WTC11 (cell line): ENCODE measurements at regions not wholly inside any gene's neighbourhood (a gene's known extent, or its start where the extent isn't known, plus 50 kb on each side); places are given as distances from the start of the nearest gene placed in this dataset.

Experiments
- ATAC-seq: fragments of 200-7000 bp; cut with Tn5 transposase; 2 replicates; pipeline ENCODE4 v1.10.0; 2021; ENCODE audit warnings: mild to moderate bottlenecking, moderate library complexity
- CTCF ChIA-PET: fragments of 300-600 bp; sonication (Branson Sonifier 250); formaldehyde crosslinking; loops from one replicate; lab custom pipeline; 2021; ENCODE audit warnings: antibody characterized with exemption; lab: Charles Lee
- POLR2A ChIA-PET: fragments of 350-600 bp; sonication (Branson Sonifier 250); formaldehyde crosslinking; loops from one replicate; lab custom pipeline; 2021; ENCODE audit warnings: antibody characterized with exemption; lab: Charles Lee
- DNase-seq: peaks from one replicate; pipeline ENCODE4 v3.0.0; 2021; ENCODE audit warnings: low spot score
- H3K27ac Mint-ChIP-seq: 2 replicates; pipeline ENCODE4 v1.8.0; 2021; ENCODE audit warnings: mixed read lengths
- H3K27me3 Mint-ChIP-seq: 2 replicates; pipeline ENCODE4 v1.8.0; 2021; ENCODE audit warnings: low read depth, mild to moderate bottlenecking, moderate library complexity, mixed read lengths
- H3K36me3 Mint-ChIP-seq: 2 replicates; pipeline ENCODE4 v1.8.0; 2021; ENCODE audit warnings: mixed read lengths
- H3K4me1 Mint-ChIP-seq: 2 replicates; pipeline ENCODE4 v1.8.0; 2022; ENCODE audit warnings: mixed read lengths
- H3K4me3 Mint-ChIP-seq: 2 replicates; pipeline ENCODE4 v1.8.0; 2021; ENCODE audit warnings: mild to moderate bottlenecking, moderate library complexity, mixed read lengths
- H3K9me3 Mint-ChIP-seq: 2 replicates; pipeline ENCODE4 v1.8.0; 2021; ENCODE audit warnings: mixed read lengths
- TCF7 ChIP-seq: sonication (generic); formaldehyde crosslinking; IDR thresholded peaks from 2 replicates; pipeline ENCODE4 v1.8.0; 2022; ENCODE audit warnings: mild to moderate bottlenecking, low read depth, missing genetic modification reagents, moderate library complexity
- TEAD1 ChIP-seq: sonication (generic); formaldehyde crosslinking; IDR thresholded peaks from 2 replicates; pipeline ENCODE4 v1.8.0; 2022; ENCODE audit warnings: mild to moderate bottlenecking, missing genetic modification reagents
- ZNF232 ChIP-seq: sonication (generic); formaldehyde crosslinking; IDR thresholded peaks from 2 replicates; pipeline ENCODE4 v1.8.0; 2022; ENCODE audit warnings: mild to moderate bottlenecking, missing genetic modification reagents
- ZNF416 ChIP-seq: fragments of 250-450 bp; sonication (Bioruptor Pico); IDR thresholded peaks from 2 replicates; pipeline ENCODE4 v1.9.0; 2021; ENCODE audit warnings: mild to moderate bottlenecking, inconsistent platforms
- TF ChIP-seq, protein P1 (sequence below): sonication (generic); formaldehyde crosslinking; conservative IDR thresholded peaks from 2 replicates; pipeline ENCODE4 v1.8.1; 2023; ENCODE audit warnings: mild to moderate bottlenecking, low read depth, missing genetic modification reagents, moderate library complexity
- TF ChIP-seq, protein P2 (sequence below): sonication (generic); formaldehyde crosslinking; IDR thresholded peaks from 2 replicates; pipeline ENCODE4 v1.8.1; 2022; ENCODE audit warnings: low read depth, missing genetic modification reagents, borderline replicate concordance
- TF ChIP-seq, protein P3 (sequence below): sonication (generic); formaldehyde crosslinking; IDR thresholded peaks from 2 replicates; pipeline ENCODE4 v1.8.0; 2022; ENCODE audit warnings: mild to moderate bottlenecking, missing genetic modification reagents
- TF ChIP-seq, protein P4 (sequence below): fragments of 250-450 bp; sonication (Bioruptor Pico); IDR thresholded peaks from 2 replicates; pipeline ENCODE4 v1.9.0; 2021; ENCODE audit warnings: mild to moderate bottlenecking
- TF ChIP-seq, protein P5 (sequence below): sonication (generic); formaldehyde crosslinking; IDR thresholded peaks from 2 replicates; pipeline ENCODE4 v1.8.1; 2022; ENCODE audit warnings: missing genetic modification reagents, borderline replicate concordance
- TF ChIP-seq, protein P6 (sequence below): fragments of 250-450 bp; sonication (Bioruptor Pico); conservative IDR thresholded peaks from 2 replicates; pipeline ENCODE4 v1.9.0; 2021; ENCODE audit warnings: mild to moderate bottlenecking

DNA sequence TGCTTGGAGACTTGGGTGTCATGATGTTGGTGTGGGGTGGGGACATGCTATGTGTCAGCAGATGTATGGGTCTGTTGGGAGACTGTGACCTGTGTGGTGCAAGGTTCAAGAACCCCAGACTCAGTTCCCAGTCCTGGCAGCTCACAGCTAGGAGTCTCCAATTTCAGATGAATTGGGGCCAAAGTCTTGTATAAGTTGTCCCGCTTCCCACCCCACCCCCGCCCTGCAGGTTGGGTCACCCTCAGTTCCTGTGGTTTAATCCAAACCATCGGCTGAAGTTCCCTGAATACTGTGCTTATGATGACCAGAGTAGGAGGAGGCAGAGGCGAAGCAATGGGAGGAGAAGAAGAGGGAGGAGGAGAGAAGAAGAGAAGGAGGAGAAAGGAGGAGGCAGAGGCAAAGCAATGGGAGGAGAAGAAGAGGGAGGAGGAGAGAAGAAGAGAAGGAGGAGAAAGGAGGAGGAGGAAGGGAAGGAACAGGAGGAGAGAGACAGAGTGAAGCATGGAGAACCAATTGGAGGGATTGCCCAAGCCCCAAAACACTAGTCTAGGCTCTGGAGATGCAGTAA, 112.6 kb downstream of the EFNB1 start:
- DNase-seq (no peak), ATAC-seq (no peak)
- H3K36me3 Mint-ChIP-seq = no peaks in the 10 kb centered on the region
- H3K4me3 Mint-ChIP-seq = no peak overlapping the region
- TF ChIP-seq, protein P1, sequence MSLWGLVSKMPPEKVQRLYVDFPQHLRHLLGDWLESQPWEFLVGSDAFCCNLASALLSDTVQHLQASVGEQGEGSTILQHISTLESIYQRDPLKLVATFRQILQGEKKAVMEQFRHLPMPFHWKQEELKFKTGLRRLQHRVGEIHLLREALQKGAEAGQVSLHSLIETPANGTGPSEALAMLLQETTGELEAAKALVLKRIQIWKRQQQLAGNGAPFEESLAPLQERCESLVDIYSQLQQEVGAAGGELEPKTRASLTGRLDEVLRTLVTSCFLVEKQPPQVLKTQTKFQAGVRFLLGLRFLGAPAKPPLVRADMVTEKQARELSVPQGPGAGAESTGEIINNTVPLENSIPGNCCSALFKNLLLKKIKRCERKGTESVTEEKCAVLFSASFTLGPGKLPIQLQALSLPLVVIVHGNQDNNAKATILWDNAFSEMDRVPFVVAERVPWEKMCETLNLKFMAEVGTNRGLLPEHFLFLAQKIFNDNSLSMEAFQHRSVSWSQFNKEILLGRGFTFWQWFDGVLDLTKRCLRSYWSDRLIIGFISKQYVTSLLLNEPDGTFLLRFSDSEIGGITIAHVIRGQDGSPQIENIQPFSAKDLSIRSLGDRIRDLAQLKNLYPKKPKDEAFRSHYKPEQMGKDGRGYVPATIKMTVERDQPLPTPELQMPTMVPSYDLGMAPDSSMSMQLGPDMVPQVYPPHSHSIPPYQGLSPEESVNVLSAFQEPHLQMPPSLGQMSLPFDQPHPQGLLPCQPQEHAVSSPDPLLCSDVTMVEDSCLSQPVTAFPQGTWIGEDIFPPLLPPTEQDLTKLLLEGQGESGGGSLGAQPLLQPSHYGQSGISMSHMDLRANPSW (CRISPR knock-in tag) = no peak
- TF ChIP-seq, protein P2, sequence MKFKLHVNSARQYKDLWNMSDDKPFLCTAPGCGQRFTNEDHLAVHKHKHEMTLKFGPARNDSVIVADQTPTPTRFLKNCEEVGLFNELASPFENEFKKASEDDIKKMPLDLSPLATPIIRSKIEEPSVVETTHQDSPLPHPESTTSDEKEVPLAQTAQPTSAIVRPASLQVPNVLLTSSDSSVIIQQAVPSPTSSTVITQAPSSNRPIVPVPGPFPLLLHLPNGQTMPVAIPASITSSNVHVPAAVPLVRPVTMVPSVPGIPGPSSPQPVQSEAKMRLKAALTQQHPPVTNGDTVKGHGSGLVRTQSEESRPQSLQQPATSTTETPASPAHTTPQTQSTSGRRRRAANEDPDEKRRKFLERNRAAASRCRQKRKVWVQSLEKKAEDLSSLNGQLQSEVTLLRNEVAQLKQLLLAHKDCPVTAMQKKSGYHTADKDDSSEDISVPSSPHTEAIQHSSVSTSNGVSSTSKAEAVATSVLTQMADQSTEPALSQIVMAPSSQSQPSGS (CRISPR knock-in tag) = no peak
- ChIA-PET POLR2A (interaction anchor here (0.7 kb wide), 1 partner anchor 31 kb away, joined by 3 read pairs; no protein-coding TSS in a partner anchor), CTCF (interaction anchor here (1.3 kb wide), 1 partner anchor 113 kb away, joined by 3 read pairs; the partner anchor contains the start of gene EFNB1)
- H3K9me3 Mint-ChIP-seq = no peaks in the 10 kb centered on the region
- H3K4me1 Mint-ChIP-seq = peaks cover under 1% of the 10 kb centered on the region; the same call in 1 of the 2 replicates
- H3K27ac Mint-ChIP-seq = no peak overlapping the region
- H3K27me3 Mint-ChIP-seq = peaks cover 3% of the 10 kb centered on the region; the same call in 1 of the 2 replicates

DNA sequence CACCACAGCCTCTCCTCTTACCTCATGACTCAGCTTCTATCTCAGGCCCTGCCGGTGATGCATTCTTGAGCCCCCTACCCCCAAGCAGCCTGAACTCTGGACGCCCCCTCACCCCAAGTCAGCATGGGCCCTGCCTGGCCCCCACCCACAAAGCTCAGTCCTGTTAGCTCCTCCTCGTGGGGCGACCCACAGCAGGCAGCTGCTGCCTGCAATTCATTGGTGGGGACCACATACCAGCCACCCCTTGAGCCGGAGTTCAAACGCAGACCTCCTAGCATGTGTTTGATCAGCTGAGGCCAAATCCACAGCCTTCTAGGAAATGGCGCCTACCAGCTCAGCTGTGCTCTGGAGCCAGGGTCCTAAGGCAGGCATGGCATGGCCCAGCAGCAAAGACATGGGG, 111.8 kb downstream of the EFNB1 start:
- H3K4me3 Mint-ChIP-seq = no peak overlapping the region
- DNase-seq = no peak
- ChIA-PET POLR2A (interaction anchor here (0.7 kb wide), 1 partner anchor 30 kb away, joined by 3 read pairs; no protein-coding TSS in a partner anchor), CTCF (interaction anchor here (0.8 to 1.3 kb wide), 2 partner anchors 33 to 112 kb away, joined by 3 to 4 read pairs; partner anchors contain the start of gene EFNB1)
- no peaks in the 10 kb centered on the region for H3K9me3 Mint-ChIP-seq
- TF ChIP-seq ZNF232 (CRISPR knock-in tag) (no peak), TCF7 (no peak), ZNF416 (CRISPR knock-in tag) (no peak), TEAD1 (CRISPR knock-in tag) (no peak)
- TF ChIP-seq, protein P3, sequence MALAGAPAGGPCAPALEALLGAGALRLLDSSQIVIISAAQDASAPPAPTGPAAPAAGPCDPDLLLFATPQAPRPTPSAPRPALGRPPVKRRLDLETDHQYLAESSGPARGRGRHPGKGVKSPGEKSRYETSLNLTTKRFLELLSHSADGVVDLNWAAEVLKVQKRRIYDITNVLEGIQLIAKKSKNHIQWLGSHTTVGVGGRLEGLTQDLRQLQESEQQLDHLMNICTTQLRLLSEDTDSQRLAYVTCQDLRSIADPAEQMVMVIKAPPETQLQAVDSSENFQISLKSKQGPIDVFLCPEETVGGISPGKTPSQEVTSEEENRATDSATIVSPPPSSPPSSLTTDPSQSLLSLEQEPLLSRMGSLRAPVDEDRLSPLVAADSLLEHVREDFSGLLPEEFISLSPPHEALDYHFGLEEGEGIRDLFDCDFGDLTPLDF (CRISPR knock-in tag) = no peak
- TF ChIP-seq, protein P4, sequence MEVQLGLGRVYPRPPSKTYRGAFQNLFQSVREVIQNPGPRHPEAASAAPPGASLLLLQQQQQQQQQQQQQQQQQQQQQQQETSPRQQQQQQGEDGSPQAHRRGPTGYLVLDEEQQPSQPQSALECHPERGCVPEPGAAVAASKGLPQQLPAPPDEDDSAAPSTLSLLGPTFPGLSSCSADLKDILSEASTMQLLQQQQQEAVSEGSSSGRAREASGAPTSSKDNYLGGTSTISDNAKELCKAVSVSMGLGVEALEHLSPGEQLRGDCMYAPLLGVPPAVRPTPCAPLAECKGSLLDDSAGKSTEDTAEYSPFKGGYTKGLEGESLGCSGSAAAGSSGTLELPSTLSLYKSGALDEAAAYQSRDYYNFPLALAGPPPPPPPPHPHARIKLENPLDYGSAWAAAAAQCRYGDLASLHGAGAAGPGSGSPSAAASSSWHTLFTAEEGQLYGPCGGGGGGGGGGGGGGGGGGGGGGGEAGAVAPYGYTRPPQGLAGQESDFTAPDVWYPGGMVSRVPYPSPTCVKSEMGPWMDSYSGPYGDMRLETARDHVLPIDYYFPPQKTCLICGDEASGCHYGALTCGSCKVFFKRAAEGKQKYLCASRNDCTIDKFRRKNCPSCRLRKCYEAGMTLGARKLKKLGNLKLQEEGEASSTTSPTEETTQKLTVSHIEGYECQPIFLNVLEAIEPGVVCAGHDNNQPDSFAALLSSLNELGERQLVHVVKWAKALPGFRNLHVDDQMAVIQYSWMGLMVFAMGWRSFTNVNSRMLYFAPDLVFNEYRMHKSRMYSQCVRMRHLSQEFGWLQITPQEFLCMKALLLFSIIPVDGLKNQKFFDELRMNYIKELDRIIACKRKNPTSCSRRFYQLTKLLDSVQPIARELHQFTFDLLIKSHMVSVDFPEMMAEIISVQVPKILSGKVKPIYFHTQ (CRISPR knock-in tag) = no peak
- TF ChIP-seq, protein P5, sequence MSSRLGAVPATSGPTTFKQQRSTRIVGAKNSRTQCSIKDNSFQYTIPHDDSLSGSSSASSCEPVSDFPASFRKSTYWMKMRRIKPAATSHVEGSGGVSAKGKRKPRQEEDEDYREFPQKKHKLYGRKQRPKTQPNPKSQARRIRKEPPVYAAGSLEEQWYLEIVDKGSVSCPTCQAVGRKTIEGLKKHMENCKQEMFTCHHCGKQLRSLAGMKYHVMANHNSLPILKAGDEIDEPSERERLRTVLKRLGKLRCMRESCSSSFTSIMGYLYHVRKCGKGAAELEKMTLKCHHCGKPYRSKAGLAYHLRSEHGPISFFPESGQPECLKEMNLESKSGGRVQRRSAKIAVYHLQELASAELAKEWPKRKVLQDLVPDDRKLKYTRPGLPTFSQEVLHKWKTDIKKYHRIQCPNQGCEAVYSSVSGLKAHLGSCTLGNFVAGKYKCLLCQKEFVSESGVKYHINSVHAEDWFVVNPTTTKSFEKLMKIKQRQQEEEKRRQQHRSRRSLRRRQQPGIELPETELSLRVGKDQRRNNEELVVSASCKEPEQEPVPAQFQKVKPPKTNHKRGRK (CRISPR knock-in tag) = no peak
- TF ChIP-seq, protein P6, sequence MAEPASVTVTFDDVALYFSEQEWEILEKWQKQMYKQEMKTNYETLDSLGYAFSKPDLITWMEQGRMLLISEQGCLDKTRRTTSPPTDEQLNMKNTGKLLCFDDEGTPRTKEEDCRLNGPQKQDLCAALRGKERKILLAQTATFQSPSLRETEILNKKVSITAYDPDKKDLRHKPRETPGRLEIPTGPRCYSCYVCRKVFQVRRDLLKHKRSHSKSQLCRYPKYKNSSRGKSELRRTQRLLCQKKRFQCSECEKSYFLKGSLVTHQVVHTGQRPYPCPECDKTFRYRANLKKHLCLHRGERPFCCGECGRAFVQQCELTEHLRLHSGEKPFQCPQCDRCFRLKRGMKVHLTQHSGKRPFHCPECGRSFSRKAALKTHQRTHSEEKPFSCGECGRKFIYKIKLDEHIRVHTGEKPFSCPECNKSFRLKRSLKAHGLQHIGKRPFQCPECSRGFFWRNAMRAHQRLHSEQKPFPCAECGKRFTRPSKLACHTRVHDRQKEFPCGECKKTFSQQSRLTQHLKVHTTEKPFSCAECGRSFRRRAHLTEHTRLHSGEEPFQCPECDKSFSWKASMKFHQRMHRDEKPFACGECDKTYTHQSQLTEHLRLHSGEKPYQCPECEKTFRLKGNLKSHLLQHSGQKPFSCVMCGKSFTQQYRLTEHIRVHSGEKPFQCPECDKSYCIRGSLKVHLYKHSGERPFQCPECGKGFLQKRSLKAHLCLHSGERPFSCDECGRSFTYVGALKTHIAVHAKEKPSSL (CRISPR knock-in tag) = no peak
- H3K36me3 Mint-ChIP-seq = no peaks in the 10 kb centered on the region
- ATAC-seq = no peak
- no peak overlapping the region for H3K27ac Mint-ChIP-seq
- H3K4me1 Mint-ChIP-seq = peaks cover 8% of the 10 kb centered on the region
- peaks cover 5% of the 10 kb centered on the region; the same call in 1 of the 2 replicates for H3K27me3 Mint-ChIP-seq
